D721Med (cell line): ENCODE measurements at regions not wholly inside any gene's neighbourhood (a gene's known extent, or its start where the extent isn't known, plus 50 kb on each side); places are given as distances from the start of the nearest gene placed in this dataset.

Experiments
- DNase-seq: peaks from one replicate; pipeline ENCODE4 v3.0.0; 2011; ENCODE audit warnings: low spot score; ENCODE audit not compliant: insufficient read length
- FAIRE-seq: peaks from 2 replicates; lab custom pipeline; 2011; peaks lifted over from hg19 to GRCh38; lab: Jason Lieb, UNC
- TF ChIP-seq, protein P1 (sequence below): IDR thresholded peaks from 2 replicates; pipeline ENCODE4 v1.5.1; 2012; ENCODE audit warnings: mild to moderate bottlenecking, control low read depth; ENCODE audit not compliant: insufficient read depth; ENCODE audit errors: missing control alignments

GRCh38 chr4:66691101-66691500 is 854.2 kb downstream of the CENPC start:
- TF ChIP-seq, protein P1, sequence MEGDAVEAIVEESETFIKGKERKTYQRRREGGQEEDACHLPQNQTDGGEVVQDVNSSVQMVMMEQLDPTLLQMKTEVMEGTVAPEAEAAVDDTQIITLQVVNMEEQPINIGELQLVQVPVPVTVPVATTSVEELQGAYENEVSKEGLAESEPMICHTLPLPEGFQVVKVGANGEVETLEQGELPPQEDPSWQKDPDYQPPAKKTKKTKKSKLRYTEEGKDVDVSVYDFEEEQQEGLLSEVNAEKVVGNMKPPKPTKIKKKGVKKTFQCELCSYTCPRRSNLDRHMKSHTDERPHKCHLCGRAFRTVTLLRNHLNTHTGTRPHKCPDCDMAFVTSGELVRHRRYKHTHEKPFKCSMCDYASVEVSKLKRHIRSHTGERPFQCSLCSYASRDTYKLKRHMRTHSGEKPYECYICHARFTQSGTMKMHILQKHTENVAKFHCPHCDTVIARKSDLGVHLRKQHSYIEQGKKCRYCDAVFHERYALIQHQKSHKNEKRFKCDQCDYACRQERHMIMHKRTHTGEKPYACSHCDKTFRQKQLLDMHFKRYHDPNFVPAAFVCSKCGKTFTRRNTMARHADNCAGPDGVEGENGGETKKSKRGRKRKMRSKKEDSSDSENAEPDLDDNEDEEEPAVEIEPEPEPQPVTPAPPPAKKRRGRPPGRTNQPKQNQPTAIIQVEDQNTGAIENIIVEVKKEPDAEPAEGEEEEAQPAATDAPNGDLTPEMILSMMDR, result no peak
- FAIRE-seq (no peak), DNase-seq (no peak)

GRCh38 chr4:66688674-66689073 is 856.6 kb downstream of the CENPC start:
- peak; percentile 95 for FAIRE-seq
- TF ChIP-seq, protein P1, result peak; percentile 44
- no peak for DNase-seq

DNA sequence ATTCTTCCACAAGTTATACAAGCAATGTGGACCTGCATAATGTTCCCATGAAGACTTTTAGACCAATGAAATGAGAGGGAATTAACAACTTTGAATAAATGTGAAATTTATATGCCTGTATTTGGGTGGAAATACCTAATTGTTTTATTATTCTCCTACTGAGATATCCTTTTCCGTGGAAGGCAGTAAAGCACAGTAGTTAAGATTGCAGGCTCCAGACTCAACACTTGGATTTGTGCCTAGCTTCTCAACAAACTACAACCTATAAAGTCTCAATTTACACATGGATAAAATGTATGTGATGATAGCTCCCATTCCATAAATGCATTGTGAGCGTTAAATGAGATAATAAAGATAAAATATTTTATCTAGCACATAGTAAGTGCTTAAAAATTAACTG is 857.8 kb downstream of the CENPC start:
- DNase-seq, result no peak
- FAIRE-seq, result no peak
- TF ChIP-seq, protein P1, result no peak

GRCh38 chr4:66681962-66682361 is 863.3 kb downstream of the CENPC start:
- no peak for DNase-seq
- TF ChIP-seq, protein P1, result no peak
- no peak for FAIRE-seq

DNA sequence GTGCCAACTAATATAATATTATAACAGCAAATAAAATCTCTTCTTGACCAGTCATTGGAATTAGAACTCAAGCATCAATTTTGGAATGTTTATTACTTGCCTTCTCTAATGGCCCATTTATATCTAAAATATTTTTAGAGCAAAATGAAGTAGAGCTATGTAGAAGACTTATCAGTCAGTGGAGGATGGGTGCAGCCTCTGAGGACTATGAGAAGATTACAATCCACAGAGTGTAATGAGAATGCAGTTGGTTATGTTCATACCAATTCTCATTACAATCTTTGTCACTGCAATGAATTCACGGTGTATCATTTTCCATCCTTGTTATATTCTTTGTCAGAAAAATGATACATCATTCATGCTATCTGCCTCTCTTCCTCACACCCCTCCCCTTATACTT is 878.1 kb downstream of the CENPC start:
- TF ChIP-seq, protein P1, result no peak
- FAIRE-seq, result no peak

GRCh38 chr4:66662620-66663019 is 882.7 kb downstream of the CENPC start:
- DNase-seq (no peak), FAIRE-seq (no peak)
- TF ChIP-seq, protein P1, result no peak

More for the DNA sequence above, 878.1 kb downstream of the CENPC start:
- no peak for DNase-seq

GRCh38 chr4:66658809-66659208 is 886.5 kb downstream of the CENPC start:
- no peak for DNase-seq
- TF ChIP-seq, protein P1, result no peak
- FAIRE-seq, result no peak
